ENCODE measurements at regions not wholly inside any gene's neighbourhood (a gene's known extent, or its start where the extent isn't known, plus 50 kb on each side); places are given as distances from the start of the nearest gene placed in this dataset.
"Not testable (repeated sequence)": the region's sequence is repeated elsewhere in the genome, so short reads cannot be mapped to it uniquely, and the experiment has no call there.

DNA sequence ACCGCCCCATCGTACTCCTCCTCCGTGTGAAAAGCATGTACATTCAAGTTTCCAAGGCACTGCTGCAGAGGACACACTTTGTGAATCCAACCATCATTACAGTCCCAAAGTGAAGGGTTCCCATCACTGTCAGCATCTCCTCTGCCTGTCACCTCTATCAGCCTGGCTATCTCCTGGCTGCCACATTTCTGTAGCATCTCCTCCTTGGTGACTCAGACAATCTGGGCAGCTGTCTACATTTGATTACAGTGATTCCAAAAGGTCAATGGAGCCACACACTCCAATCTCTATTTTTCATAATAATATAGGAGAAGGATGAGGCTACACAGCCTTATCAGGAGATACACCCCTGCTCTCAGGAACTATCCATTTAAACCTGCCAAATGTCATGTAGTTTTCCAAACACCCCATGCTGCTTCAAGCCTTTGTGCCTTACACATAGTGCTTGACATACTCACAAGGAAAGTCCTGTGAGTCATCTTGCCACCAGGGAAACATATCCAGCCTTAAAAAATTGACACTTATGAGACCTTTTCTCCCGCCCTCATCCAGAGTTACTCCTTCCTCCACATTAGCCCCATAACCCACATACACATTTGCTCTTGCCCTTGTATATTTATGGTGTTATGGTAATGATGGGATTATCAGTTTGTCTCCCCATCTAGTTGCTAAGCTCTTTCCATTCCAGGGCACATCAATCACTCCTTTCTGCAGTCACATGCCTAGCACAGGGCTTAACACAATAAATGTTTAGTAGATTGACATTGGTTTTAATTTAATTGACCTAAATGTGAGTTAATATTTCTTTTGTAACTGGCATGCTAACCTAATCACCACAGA is 250.1 kb upstream of the CDH5 start:
- no peak for DNase-seq (ENCODE audit: low read depth in 2 of 2)

DNA sequence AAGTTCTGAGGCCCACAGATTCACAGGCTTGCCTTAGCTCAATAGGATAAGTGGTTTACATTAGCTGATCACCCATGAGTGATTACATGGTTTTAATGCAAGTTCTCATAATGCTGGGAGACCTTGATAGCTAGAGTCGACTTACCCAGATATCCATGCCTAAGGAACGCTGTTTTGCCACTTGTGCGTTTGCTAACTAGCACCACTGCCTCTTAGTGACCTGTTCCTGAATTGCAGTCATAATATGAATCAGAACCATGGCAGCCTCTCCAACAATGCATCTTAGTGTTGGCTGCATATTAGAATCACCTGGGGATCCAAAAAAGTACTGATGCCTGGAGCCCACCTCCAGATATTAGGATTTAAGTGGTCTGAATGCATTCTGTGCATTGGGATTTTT is 251.1 kb upstream of the CDH5 start:
- no peak for DNase-seq (ENCODE audit: low read depth in 2 of 2)

GRCh38 chr16:66113223-66113622 is 253.3 kb upstream of the CDH5 start:
- DNase-seq (ENCODE audit: low read depth in 2 of 2) = no peak

DNA sequence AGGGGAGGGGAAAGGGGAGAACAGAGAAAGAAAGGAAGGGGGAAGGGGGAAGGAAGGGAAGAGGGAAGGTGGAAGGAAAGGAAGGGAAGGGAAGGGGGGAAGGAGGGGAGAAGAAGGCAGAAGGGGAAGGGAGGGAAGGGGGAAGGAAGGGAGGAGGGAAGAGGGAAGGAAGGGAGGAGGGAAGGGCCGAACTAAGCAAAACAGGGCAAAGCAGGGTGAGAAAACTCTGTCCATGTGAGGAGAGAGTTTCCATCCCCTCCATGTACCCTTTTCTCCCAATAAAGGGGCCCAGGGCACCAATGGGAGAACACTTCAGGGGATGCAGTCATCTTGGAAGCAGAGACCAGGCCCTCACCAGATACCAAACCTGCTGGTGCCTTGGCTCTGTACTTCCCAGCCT is 256.8 kb upstream of the CDH5 start:
- no peak for DNase-seq (ENCODE audit: low read depth in 2 of 2)

DNA sequence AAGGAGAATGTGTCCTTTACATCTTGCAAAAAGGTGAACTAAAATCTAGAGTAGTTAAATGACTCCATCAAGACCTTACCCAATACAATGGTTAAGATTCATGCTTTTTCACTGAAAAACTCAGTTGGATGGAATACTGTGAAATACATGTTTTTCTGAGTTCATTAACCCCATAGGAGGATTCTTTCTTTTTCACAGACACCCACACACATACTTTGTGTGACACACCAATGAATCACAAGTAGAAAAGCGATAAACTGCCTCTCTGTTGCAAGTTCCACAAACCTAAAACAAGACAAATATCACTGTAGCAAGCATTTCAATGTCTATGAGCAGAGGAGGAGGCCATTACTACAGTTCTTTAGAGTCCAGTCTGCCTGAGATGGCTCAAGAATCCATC is 258.8 kb upstream of the CDH5 start:
- no peak for DNase-seq (ENCODE audit: low read depth in 2 of 2)

DNA sequence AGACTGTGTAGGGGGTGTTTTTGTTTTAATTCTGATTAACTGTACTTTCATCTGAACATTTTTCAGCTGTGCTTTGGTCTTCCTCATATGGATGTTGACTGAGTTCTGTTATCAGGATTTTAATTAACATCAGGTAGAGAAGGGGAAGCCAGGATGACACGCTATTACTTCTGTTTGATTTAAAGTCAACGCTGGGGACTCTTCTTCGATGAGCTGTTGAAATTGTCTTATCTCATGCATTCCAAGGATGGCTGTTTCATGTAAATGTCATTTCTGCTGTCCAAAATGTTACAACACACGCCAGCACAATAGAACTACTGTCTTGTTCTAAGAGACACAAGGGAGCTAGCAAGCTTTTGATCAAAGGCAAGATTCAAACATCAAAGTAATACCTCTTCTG is 263.3 kb upstream of the CDH5 start:
- no peak for DNase-seq (ENCODE audit: low read depth in 2 of 2)

DNA sequence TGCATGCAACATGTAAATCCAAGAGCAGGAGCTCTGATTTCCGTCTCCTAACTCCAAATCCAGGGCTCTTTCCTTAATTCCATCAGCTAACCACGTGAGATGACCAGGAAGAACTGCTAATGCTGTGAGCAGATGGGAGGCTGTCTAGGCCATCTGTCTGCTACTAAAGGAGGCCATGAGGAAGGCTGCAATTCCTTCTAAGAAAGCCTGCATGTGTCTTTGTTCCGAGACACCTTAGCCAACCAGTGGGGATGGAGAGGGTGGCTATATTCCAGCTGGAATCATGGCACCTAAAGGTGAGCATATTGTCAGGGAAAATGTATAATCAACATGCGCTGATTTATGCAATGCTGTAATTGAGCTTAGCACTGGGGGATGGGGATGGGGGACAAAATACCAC is 267.2 kb upstream of the CDH5 start:
- no peak for DNase-seq (ENCODE audit: low read depth in 2 of 2)

DNA sequence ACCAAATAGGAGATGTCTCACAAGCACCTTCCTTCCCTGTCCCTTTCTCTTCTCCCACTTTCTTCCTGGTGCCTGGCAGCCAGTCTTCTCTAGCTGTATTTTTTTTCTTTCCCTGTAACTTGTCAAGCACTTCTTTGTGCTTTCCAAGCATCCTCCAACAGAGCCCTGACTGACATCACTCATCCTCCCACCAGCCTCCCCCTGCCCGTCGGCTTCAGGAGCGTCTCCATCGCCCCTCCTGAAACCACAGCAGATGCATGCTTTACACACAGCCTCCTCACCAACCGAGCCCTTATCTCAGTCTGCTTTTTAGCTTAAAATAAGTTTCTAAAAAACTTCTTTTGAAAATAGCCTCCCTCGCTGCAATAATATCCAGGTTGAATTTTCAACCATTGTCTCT is 268.7 kb upstream of the CDH5 start:
- DNase-seq (ENCODE audit: low read depth in 2 of 2) = no peak

GRCh38 chr16:66095676-66096075 is 270.8 kb upstream of the CDH5 start:
- no peak for DNase-seq (ENCODE audit: low read depth in 2 of 2)

DNA sequence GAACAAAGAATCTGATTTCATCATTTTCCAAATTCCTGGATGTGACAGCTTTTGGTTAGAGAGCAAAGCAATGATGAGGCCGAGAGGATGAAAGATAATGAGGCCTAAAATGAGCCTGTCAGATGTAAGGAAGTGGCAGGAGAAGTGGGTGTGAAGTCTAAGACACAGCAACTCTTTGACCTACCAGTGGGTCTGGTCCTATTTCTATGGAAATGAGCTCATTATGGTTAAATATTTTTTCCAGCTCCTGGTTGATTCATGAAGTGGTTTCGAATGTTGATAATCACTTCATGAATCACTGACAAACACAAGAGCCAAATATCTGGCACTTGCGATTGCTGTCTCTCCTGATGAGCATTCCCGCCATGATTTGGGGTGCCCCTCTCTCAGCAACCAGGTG is 273.3 kb upstream of the CDH5 start:
- DNase-seq (ENCODE audit: low read depth in 2 of 2) = no peak

DNA sequence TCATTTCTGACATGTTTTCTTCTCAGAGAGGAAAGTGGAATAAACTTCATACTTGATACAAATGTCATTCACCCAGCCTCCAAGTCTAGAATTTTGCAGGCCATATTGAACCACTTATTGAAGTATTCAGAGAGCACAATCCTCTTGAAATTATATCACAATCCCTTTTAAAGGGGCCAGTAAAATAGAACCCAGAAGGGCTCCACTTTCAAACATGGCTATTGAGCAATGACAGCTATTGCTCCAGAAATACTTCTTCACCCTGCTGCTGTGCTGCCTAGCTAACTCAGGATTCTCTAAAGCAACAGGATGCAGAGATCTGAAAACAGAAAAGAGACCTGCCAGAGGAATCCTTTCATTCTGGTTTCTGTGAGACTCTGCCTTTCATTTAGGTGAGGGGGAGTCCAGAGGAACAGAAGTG is 275.0 kb upstream of the CDH5 start:
- no peak for DNase-seq (ENCODE audit: low read depth in 2 of 2)

GRCh38 chr16:66088681-66089080 is 277.8 kb upstream of the CDH5 start:
- no peak for DNase-seq (ENCODE audit: low read depth in 2 of 2)

GRCh38 chr16:66087308-66087707 is 279.2 kb upstream of the CDH5 start:
- DNase-seq (ENCODE audit: low read depth in 2 of 2) = no peak

GRCh38 chr16:66085651-66086050 is 280.8 kb upstream of the CDH5 start:
- DNase-seq (ENCODE audit: low read depth in 2 of 2) = no peak

GRCh38 chr16:66084731-66085130 is 281.8 kb upstream of the CDH5 start:
- DNase-seq (ENCODE audit: low read depth in 2 of 2) = not testable (repeated sequence)

DNA sequence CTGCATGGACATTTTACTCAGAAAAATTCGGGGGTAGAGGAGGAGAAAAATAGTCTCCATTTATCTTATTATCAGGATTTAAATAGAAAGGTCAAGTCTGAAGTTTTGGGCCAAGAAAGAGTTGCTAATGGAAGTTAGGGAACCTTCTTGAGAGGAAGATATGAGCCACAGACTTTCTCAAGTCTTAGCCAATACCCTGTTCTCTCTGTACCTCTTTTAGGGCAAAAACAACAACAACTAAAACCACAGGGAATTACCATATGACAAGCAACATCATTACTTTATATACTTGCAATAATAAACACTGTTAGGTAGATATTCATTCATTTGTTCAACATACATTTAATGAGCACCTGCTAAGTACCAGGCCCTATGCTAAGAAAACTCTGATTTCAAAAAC is 282.2 kb upstream of the CDH5 start:
- no peak for DNase-seq (ENCODE audit: low read depth in 2 of 2)

- DNase-seq (ENCODE audit: low read depth in 2 of 2) = no peak
Observed at GRCh38 chr16:66083171-66083570, 283.3 kb upstream of the CDH5 start.

GRCh38 chr16:66082424-66082823 is 284.1 kb upstream of the CDH5 start:
- DNase-seq (ENCODE audit: low read depth in 2 of 2) = no peak

- DNase-seq (ENCODE audit: low read depth in 2 of 2) = no peak
Observed at GRCh38 chr16:66081775-66082366, 284.6 kb upstream of the CDH5 start.

DNA sequence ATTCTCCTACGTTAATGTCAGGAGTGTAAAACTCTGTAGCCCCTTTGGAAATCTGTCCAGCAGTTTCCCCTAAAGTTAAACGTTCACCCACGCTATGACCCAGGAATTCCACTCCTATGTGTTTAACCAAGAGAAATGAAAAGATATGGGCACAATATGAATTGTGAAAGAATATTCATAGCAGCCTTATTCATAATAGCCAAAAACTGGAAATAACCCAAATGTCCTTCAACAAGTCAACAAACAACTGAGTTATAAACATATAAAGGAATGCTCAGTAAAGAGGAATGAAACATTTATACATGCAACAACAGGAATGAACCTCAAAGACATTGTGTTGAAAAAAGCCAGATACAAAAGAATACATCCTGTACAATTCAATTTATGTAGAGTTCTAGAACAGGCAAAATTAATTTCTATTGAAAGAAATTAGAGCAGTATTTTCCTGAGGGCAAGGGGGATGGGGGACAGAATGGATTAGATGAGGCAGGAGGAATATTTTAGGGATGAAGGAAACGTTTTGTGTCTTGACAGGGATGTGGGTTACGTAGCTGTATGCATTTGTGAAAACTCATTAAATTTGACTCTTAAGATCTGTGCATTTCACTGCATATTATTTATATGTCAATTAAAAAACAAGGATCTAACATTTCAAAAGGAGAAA is 286.7 kb upstream of the CDH5 start:
- no peak for DNase-seq (ENCODE audit: low read depth in 2 of 2)

- no peak for DNase-seq (ENCODE audit: low read depth in 2 of 2)
Observed at GRCh38 chr16:66070140-66070917, 296.2 kb upstream of the CDH5 start.

DNA sequence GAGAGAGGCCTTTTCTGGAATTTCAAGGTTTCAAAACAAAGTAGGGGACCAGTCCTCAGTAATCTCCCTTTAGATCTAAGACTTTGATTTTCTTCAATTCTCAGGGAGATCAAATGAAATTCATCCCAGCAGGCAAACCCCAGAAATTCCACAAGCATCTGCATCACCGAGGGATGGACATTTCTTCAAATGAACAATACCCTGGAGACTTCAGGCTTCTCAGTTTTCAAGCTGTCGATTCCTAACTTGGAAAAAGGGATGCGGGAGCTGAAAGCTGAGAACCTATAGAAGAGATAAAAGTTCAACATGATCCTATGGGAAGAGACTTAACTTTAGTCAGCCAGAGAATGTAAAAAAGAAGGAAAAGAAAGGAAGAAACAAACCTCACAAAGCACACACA is 296.9 kb upstream of the CDH5 start:
- no peak for DNase-seq (ENCODE audit: low read depth in 2 of 2)

Measured in lung microvascular endothelial cell (primary cell).